Ramos (cell line): ENCODE measurements at regions not wholly inside any gene's neighbourhood (a gene's known extent, or its start where the extent isn't known, plus 50 kb on each side); places are given as distances from the start of the nearest gene placed in this dataset.
"Not testable (repeated sequence)": the region's sequence is repeated elsewhere in the genome, so short reads cannot be mapped to it uniquely, and the experiment has no call there.

Experiments used
- in situ Hi-C: fragments of 300-500 bp; cut with MboI; formaldehyde crosslinking; loops from one replicate; pipeline ENCODE4 v1.14.3; 2022; ENCODE audit warnings: low sequenced_read_pairs; ENCODE audit not compliant: unreplicated experiment

DNA sequence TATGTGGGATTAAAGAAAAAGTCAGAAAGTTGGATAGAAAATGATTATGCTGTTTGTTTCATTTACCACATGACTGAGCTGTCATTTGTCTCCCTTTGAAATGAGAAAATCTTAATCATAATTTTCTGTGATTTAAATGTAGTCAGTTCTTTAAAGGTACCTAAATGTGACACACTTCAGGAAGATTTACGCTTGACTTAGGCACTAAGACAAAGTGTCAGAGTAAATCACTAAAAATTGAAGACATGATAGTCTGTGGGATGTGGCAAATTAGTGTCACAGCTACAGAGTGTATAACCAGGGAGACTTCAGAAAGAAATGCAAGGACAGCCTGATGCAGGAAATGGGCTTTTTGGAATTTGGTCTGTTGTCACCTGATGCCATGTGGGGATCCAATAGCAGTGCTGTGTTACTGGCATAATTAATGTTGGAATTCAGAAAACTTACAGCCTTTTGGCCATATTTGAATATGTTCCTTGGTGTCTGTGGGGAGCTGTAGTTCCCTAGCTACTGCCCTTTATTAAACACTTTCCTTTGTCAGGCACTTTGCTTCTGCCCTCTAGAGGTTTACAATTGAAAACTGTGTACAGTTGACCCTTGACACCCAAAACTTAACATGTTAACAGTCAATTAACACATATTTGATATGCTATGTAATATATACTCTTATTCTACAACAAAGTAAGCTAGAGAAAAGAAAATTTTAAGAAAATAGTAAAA is 493.8 kb downstream of the UTRN start:
- in situ Hi-C loops = no loop called here

DNA sequence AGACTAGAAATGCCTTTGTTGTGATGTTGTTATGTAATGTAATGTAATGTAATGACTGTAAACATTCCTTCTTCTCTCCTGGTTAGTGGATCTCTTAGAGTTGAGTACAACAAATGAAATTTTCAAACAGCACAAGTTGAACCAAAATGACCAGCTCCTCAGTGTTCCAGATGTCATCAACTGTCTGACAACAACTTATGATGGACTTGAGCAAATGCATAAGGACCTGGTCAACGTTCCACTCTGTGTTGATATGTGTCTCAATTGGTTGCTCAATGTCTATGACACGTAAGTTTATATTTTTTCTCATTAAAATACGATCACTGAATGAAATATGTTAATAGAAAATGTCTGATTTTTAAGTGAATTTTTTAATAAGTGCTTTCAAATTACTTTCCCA is 496.7 kb downstream of the UTRN start:
- in situ Hi-C loops = no loop called here

DNA sequence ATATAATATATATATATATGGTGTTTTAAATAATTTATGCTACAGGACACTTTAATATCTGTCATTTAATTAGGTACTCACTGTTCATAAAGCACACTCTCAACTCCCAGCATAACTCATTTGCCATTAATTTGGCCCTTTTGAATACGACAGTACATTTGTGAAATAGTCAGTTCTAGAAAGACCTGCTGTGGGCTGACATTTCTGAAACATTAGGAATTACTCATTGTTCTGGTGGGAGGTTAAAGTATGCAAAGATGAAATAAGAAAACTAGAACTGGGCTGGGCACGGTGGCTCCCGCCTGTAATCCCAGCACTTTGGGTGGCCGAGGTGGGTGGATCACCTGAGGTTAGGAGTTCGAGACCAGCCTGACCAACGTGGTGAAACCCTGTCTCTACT is 497.5 kb downstream of the UTRN start:
- in situ Hi-C loops = no loop called here

DNA sequence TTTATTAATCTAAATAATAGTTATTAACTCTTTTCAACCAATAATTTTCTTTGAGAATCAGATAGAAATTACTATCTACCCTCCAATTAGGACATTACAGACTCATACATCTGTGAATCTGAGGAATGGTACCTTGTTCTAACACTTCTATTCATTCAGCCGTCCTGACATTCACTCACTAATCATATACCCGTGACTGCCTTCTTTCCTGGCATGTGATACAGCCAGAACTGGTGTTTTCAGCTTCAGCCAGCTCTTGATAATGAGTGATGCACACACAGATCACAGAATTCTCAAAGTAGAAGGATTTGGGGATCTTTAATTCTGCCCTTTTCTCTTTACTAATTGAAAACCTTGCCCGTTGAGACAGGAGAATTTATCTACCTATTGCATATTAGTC is 499.9 kb downstream of the UTRN start:
- in situ Hi-C loops = no loop called here

DNA sequence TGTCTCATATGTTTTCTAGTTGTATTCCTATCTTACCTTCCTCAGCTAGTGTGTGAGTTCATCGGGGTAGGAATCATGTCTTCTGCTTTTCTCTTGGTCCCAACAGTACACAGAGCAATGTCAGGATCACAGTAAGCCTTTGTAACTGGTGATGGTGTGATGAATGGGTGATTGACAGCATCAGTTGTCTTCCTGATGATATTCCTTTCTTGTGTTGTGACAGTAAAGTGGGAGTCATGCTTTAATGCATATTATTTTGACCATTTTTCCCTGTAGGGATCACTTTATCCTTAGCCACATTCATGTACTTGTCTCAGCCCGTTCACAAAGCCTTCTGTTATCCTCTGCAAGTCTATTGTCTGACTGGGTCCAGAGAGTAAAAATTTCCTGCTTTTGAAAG is 501.7 kb downstream of the UTRN start:
- in situ Hi-C loops = no loop called here

DNA sequence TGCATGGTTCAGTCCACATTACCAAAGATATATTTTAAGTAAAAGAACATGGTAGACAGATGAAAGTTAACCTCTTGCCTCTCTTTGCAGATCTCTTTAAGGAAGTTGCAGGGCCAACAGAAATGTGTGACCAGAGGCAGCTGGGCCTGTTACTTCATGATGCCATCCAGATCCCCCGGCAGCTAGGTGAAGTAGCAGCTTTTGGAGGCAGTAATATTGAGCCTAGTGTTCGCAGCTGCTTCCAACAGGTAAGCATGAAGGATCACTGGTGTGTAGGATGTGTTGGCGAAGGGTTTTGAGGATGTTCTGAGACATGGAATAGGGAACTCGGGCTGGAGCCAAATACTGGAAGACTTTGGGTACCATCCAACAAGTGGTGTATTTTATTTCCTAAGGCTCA is 508.6 kb downstream of the UTRN start:
- in situ Hi-C loops = no loop called here

DNA sequence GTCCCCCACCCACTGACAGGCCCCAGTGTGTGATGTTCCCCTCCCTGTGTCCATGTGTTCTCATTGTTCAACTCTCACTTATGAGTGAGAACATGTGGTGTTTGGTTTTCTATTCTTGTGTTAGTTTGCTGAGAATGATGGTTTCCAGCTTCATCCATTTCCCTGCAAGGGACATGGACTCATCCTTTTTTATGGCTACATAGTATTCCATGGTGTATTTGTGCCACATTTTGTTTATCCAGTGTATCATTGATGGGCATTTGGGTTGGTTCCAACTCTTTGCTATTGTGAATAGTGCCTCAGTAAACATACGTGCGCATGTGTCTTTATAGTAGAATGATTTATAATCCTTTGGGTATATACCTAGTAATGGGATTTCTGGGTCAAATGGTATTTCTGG is 509.9 kb downstream of the UTRN start:
- in situ Hi-C loops = not testable (repeated sequence)

DNA sequence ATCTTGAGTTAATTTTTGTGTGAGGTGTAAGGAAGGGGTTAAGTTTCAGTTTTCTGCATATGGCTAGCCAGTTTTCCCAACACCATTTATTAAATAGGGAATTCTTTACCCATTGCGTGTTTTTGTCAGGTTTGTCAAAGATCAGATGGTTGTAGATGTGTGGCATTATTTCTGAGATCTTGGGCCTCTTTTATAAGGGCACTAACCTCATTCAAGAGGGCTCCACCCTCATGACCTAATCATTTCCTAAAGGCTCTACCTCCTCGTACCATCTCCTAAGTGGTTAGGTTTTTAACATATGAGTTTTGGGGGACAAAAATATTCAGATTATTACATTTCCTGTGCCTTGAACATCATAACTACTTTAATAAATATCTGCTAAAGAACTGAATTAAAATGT is 510.9 kb downstream of the UTRN start:
- in situ Hi-C loops = no loop called here

DNA sequence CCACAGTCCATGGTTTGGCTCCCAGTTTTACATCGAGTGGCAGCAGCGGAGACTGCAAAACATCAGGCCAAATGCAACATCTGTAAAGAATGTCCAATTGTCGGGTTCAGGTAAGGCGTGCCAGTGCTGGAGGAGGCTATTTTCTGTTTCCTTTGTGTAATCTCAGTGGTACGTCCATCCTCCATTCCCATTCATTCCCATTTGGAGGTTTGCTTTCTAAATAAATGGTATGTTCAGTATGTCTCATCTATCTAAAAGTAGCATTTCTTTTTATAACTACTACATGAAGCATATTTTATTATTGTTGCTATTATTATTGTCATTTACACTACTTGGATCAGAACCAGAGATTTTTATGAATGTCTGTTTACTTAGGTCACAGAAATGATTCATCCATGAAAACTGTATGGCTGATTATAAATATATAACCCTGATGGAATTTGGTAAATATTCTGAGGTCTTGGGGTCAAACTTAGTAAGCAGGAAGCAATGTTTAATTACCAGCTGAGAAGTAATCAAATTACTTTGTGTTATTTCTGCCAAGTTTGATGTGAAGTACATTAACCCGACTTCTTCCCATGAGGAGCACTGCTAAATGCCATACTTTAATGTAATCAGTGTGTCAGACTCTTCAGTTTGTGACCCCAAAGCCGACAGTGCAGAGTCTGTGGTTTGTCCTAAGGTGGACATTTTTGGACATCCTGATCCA is 512.9 kb downstream of the UTRN start:
- in situ Hi-C loops = no loop called here

DNA sequence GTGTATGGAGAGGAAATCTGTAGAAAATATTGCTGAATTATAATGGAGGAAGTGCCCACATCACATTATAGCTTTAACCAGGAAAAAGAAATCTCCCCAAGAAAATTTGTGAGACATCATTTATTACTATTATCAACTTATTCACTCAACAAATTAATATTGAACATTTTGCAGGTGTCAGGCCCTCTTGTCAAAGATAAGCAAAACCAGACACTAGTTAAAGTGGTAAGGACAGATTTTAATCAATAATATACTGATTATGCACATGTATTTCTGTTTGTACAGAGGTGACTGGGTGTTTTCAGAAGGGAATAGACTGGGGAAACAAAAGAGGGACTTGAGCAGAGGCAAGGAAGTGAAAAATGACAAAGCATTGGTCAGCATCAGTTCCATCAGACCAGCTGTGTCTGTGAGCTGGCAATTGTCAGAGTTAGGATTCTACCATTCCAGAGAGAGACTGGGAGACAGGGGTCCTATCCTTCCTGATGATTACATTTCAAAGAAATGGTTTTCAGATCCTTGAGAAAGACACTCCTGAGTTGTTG is 519.2 kb downstream of the UTRN start:
- in situ Hi-C loops = no loop called here

DNA sequence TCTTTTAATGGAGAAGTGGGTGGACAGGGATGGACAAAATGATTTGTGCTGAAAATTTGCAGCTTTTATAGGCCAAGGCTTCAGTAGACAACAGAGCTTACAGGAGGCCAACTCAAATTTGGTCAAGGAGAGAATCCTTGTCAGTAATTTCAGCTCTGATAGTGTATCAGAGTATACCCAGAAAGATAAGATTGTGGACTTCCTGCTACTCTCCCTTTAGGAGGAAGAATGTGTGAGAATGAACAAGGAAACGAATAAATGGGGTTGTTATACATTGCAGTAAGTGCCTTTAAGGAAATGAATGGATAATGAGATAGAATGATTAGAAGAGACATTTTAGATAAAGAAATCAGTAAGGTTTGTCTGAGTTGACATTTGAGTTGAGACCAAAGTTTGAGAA is 519.9 kb downstream of the UTRN start:
- in situ Hi-C loops = no loop called here

DNA sequence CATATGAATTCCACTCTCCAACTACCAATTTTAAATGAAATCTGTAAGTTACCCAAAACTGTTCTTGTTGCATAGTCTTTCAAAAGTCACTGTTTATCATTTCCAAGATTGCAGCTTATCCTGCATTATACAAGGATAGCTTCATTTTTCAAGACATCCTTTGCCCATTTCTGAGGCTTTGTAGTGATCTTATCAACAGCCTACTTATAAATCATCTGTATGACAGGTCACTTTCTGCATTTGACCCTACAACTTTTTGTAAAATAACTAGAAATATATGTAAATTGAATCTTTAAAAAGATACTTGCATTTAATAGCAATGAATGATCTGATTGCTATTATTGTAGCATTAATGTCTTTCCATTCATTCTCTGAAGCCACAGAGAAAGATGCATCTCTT is 521.1 kb downstream of the UTRN start:
- in situ Hi-C loops = no loop called here

DNA sequence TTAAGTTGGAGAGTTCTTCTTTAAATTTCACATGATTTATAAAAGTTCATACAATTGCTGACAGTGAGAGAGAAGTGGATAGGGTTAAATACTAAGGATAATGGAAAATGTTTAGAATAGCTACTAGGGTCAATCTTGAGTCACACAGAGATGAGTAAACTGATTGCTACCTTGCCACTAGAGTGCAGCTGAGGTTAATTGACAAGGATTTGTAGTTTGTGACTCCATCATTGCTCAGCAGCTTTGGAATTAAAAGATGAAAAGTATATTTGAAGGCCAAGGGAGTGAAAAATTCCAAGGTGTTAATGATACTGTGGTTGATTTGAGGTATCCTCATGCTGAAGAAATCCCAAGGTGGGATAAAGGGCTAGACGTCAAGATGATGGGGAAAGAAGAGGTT is 524.0 kb downstream of the UTRN start:
- in situ Hi-C loops = no loop called here

DNA sequence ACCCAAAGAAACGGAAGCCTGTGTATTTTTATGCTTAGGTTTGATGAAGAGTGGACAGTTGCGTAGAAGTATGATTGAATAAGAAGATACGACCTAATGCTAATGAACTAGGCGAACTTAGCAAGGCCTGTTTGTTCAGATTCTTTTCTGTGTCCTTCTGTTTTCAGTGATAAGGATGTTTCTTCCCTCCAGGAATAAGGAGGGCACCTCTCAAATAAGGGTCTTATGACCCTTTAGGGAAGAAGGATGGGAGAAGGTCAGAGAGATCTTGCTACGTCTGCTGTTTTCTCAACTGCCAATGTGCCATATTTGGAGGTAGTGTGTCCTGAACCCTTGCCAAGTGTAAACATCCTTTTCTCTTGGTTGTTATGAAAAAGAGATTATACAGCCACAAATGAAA is 524.8 kb downstream of the UTRN start:
- in situ Hi-C loops = no loop called here

DNA sequence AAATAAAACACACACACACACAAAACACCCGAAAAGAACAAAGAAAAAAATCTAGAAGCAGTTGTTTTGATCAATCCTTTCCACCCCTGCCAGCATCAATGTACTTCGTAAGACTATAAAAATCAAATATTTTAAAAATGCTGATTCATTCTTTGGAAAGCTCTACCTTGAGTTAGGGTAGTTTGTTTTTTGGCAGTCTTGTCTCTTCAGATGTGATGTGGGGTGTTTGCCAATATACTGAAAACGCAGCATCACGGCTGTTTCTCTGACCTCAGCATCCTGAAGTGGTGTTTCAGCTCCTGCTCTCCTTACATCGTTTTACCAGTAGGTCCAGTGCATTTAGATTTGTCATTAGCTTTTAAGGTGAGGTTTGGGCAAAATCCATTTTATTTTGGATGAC is 526.0 kb downstream of the UTRN start:
- in situ Hi-C loops = no loop called here

DNA sequence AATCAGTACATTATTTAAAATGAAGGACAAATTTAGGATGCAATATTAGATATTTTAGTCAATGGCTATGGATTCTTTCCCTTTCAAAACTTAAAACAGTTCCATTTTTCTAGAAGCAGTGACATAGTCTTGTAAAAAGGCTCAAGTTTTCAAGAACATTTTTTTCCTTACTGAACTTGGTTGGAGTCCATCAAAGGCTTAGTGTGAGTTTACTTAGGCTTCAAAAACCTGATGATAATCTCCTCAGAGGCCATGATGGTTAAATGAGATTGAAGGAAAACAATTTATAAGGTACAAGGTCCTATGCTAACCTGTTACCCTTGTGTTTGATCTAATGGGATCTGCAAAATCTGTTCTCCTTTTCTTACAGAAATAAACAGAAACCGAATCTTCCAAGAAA is 531.8 kb downstream of the UTRN start:
- in situ Hi-C loops = no loop called here

DNA sequence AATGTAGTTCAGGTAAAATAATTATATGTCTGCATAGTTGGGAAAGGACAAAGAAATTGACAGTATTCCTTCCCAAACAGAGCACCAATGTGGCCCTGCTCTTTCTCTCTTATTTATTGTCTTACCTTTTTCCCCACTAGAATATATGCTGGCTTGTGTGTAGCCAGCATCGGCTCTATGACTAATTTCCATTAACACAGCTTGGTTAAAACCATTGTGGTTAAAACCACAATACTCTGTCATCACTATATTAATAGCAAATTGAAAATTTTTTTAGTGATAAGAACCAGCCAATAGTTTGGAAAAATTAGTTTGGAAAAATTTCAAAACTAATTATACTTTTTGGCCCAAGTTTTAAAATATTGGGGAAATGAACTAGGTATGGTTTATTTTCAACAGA is 535.1 kb downstream of the UTRN start:
- in situ Hi-C loops = no loop called here

DNA sequence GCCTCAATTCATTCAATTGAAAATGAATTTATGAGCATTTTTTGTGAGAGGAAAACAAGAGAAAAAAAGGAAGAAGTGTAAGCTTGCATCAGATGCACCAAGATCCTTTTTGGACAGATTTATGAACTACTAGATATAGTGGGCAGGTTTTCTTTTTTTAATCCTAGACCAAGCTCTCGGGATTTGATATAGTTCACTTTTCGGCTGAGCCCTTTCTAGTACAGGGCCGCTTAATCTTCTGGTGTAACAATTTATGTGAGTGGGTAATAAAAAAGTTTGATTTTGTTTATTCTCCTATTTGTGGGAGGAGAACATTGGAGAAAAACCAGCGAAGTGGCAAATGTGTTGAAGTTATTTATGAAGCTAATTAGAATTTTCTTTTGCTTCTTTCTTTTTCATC is 538.0 kb downstream of the UTRN start:
- in situ Hi-C loops = no loop called here

DNA sequence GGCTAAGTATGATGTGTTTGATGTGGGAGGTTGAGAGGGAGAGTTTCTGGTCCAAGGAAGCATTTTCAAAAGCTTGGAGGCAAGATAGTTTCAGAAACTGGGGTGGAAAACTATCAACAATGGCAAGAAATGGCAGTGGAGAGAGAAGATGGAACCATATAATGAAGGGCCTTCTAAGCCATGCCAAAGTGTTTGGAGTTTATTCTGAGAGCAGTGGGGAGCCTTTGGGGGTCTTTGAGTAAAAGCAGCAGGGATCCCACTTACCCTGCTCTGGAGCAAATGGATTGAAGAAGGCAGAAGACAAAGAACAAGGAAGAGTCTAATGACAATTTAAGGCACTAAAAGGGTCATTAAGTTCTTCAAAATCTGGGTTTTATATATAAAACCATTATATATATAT is 538.9 kb downstream of the UTRN start:
- in situ Hi-C loops = no loop called here

DNA sequence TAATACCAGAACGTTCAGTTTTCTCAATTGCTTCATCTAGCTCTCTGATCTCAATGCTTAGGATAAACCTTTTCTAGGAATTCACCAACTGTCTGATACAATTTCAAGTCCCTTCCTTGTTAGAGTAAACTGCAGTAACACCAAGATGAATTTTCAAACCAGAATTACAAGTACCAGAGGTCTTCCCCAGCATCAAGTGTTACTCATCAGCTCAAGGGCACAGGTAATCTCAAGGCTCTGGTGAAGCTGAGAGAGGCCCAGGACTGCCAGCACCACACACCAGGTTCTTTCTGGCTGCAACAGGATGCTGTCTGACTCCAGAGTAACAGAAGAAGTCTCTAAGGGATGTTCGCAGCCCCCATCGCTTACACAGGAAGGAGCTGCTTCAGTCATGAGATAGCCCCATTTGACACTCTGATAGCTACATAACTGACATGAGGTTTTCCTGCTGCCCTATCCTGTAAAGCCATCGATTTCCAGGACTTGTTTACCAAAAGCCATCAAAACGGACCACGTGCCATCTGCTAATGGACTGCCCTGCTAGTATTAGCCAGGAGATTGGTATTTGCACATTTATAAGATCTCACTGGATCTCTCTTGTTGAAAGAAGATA is 549.4 kb downstream of the UTRN start:
- in situ Hi-C loops = no loop called here

DNA sequence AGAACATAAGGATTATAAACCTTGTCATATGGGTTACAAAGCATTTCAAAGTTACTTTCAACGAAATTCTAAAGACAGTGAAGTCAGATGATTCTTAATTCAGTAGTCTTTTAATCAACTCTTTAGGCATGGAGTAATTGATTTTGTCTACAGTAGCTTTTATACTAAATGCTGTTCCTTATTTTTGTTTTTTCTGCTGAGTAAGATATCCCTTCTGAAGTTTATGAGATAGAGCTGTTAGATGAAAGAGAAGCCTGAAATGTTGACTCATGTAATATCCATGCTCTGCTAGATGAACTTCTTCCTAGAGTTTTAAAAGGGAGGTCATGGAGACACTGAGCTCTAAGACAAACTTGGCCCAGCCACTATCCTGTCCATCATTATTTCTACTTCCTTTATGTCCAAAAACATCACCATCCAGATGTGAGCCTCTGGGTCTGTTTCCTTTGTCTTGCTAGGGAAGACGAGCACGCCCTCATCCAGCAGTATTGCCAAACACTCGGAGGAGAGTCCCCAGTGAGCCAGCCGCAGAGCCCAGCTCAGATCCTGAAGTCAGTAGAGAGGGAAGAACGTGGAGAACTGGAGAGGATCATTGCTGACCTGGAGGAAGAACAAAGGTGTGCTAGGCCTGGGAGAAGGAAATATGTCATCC is 550.3 kb downstream of the UTRN start:
- in situ Hi-C loops = no loop called here
